SK-N-MC (cell line): ENCODE measurements at regions not wholly inside any gene's neighbourhood (a gene's known extent, or its start where the extent isn't known, plus 50 kb on each side); places are given as distances from the start of the nearest gene placed in this dataset.
"Not testable (repeated sequence)": the region's sequence is repeated elsewhere in the genome, so short reads cannot be mapped to it uniquely, and the experiment has no call there.

Experiments used
- FOXP2 ChIP-seq: optimal IDR thresholded peaks from 2 replicates; pipeline ENCODE3; 2011; ENCODE audit warnings: mild to moderate bottlenecking, moderate library complexity; ENCODE audit not compliant: insufficient read depth; ENCODE audit errors: extremely low read length, control extremely low read depth
- POLR2AphosphoS5 ChIP-seq: IDR thresholded peaks from 2 replicates; pipeline ENCODE4 v1.6.1; 2012; ENCODE audit warnings: mild to moderate bottlenecking, low read depth, low read length, borderline replicate concordance

DNA sequence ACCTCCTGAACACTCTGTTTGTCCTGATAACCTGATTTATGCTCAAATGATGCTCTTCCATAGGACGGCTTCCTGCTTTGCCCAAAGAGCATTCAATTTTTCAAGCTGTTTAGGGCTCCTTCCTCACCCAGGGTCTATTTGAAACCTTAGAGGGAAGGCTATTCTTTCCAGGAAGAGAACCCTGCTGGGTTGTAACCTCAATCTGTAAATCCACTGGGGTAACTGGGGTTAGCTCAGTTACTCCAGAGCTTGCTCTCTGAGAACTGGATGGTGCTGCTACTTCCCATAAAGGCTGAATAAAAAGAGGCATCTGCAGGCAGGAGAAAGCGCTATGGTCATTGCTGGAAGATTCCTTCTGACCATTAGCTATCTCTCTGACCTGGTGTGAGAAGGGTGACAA lies 169.9 kb upstream of the ZNF322 start:
- not testable (repeated sequence) for TF ChIP-seq POLR2AphosphoS5, FOXP2
